Cardiac fibroblast (primary cell): ENCODE measurements at regions not wholly inside any gene's neighbourhood (a gene's known extent, or its start where the extent isn't known, plus 50 kb on each side); places are given as distances from the start of the nearest gene placed in this dataset.

Experiments used
- DNase-seq, 2 donors: peaks; one replicate each; pipeline versions ENCODE4 v3.0.0 to v3.0.0-alpha.2; 2010; ENCODE audit warnings: low read depth in 2 of 2
- H3K4me3 ChIP-seq, 2 donors: replicated peaks in 1 of 2; 1 replicate in 1 of 2; 2 replicates in 1 of 2; pipeline ENCODE4 v1.5.1; 2011; ENCODE audit warnings: low read depth in 2 of 2, low read length in 2 of 2, mild to moderate bottlenecking in 2 of 2, moderate library complexity in 1 of 2
- TF ChIP-seq, protein P1 (sequence below): IDR thresholded peaks from one replicate; pipeline ENCODE4 v1.5.1; 2011; ENCODE audit warnings: low read depth, mild to moderate bottlenecking, low read length, inconsistent platforms

GRCh38 chr22:25508761-25509321 is 55.6 kb upstream of the GRK3 start:
- no peak overlapping the region for H3K4me3 ChIP-seq
- TF ChIP-seq, protein P1, sequence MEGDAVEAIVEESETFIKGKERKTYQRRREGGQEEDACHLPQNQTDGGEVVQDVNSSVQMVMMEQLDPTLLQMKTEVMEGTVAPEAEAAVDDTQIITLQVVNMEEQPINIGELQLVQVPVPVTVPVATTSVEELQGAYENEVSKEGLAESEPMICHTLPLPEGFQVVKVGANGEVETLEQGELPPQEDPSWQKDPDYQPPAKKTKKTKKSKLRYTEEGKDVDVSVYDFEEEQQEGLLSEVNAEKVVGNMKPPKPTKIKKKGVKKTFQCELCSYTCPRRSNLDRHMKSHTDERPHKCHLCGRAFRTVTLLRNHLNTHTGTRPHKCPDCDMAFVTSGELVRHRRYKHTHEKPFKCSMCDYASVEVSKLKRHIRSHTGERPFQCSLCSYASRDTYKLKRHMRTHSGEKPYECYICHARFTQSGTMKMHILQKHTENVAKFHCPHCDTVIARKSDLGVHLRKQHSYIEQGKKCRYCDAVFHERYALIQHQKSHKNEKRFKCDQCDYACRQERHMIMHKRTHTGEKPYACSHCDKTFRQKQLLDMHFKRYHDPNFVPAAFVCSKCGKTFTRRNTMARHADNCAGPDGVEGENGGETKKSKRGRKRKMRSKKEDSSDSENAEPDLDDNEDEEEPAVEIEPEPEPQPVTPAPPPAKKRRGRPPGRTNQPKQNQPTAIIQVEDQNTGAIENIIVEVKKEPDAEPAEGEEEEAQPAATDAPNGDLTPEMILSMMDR: no peak
- no peak for DNase-seq

DNA sequence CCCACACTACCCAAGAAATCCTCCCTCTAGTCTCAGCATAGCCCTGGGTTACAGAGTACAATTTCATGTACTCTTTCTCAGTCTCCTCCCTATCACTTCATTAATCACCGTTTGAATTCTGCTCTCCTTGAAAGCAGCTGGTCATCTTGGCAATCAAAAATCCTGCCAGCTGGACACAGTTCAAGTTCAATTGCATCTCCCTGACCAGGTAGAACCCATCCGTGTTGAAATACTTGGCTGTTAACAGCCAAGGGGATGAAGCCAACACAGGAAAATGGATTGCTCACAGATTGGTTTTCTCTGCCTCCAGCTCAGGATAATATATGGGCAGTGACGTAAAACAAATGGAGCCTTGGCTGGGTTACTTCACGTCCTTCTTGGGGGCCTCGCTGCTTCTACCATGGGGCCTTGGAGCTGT is 55.1 kb upstream of the GRK3 start:
- no peak for DNase-seq
- TF ChIP-seq, protein P1: no peak
- H3K4me3 ChIP-seq: no peak overlapping the region

- DNase-seq: no peak
- TF ChIP-seq, protein P1: no peak
- H3K4me3 ChIP-seq: no peak overlapping the region
Measured at GRCh38 chr22:25510876-25511275, 53.6 kb upstream of the GRK3 start.

DNA sequence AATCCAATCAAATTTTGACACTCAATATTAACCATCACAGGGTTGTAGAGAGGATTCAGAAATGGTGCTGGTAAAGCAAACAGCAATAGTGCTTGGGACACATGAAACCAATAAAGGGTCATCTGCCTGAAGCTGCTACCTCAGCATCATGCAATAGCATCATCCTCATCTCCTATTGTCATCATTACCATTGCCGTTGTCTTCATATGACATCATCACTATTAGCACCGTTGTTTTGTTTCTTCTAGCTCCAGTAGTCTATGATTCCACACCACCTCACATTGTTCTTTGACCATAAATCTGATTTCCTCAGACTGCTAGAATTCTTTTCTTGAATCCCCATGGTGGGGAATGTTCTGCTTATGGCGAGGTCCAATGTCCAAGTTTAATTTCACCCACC is 52.8 kb upstream of the GRK3 start:
- no peak for DNase-seq

GRCh38 chr22:25514436-25515180 is 49.9 kb upstream of the GRK3 start:
- DNase-seq: no peak

More for the DNA sequence above, 52.8 kb upstream of the GRK3 start:
- no peak overlapping the region for H3K4me3 ChIP-seq
- TF ChIP-seq, protein P1: no peak

More at GRCh38 chr22:25514436-25515180, 49.9 kb upstream of the GRK3 start:
- TF ChIP-seq, protein P1: no peak
- no peak overlapping the region for H3K4me3 ChIP-seq
